A673 (cell line): ENCODE measurements at regions not wholly inside any gene's neighbourhood (a gene's known extent, or its start where the extent isn't known, plus 50 kb on each side); places are given as distances from the start of the nearest gene placed in this dataset.

Source experiments
- BruUV-seq: library from RNA; stranded (reverse); fragments of 400-500 nt; replicated peaks from 2 replicates; lab custom pipeline; 2021; lab: Mats Ljungman, UMichigan
- CTCF ChIA-PET: fragments of 300-600 bp; sonication (Branson Sonifier 250); formaldehyde crosslinking; loops from one replicate; lab custom pipeline; 2022; ENCODE audit warnings: antibody characterized with exemption; lab: Charles Lee
- POLR2A ChIA-PET: fragments of 300-600 bp; sonication (Branson Sonifier 250); formaldehyde crosslinking; loops from one replicate; lab custom pipeline; 2022; ENCODE audit warnings: antibody characterized with exemption; ENCODE audit not compliant: low non-redundant PET; lab: Charles Lee
- DNase-seq: peaks from one replicate; pipeline ENCODE4 v3.0.0-alpha.2; 2015; ENCODE audit warnings: low spot score
- H3K27ac ChIP-seq: fragments of 200-600 bp; sonication (generic); 2 replicates; pipeline ENCODE4 v1.5.1; 2016; ENCODE audit warnings: mixed run types, low read depth, mild to moderate bottlenecking, mixed read lengths, antibody characterized with exemption, low read length; ENCODE audit not compliant: poor library complexity, severe bottlenecking
- H3K27me3 ChIP-seq: fragments of 200-600 bp; sonication (generic); replicated peaks from 2 replicates; pipeline ENCODE4 v1.6.1; 2017; ENCODE audit warnings: mixed run types, low read depth, mild to moderate bottlenecking, mixed read lengths, antibody characterized with exemption, low read length; ENCODE audit not compliant: insufficient read depth, poor library complexity
- H3K36me3 ChIP-seq: fragments of 200-600 bp; sonication (generic); 2 replicates; pipeline ENCODE4 v1.6.1; 2016; ENCODE audit warnings: mixed run types, mild to moderate bottlenecking, mixed read lengths, antibody characterized with exemption, low read length; ENCODE audit not compliant: insufficient read depth, poor library complexity, severe bottlenecking
- H3K4me1 ChIP-seq: fragments of 200-600 bp; sonication (generic); 2 replicates; pipeline ENCODE4 v1.6.1; 2017; ENCODE audit warnings: mixed run types, mild to moderate bottlenecking, mixed read lengths, antibody characterized with exemption, low read length; ENCODE audit not compliant: insufficient read depth, poor library complexity, severe bottlenecking
- H3K4me3 ChIP-seq: fragments of 200-600 bp; sonication (generic); 2 replicates; pipeline ENCODE4 v1.5.1; 2016; ENCODE audit warnings: low read depth, mixed run types, mild to moderate bottlenecking, mixed read lengths, low read length; ENCODE audit not compliant: poor library complexity, severe bottlenecking
- H3K9me3 ChIP-seq: fragments of 200-600 bp; sonication (generic); 2 replicates; pipeline ENCODE4 v1.6.1; 2016; ENCODE audit warnings: mixed run types, low read depth, mild to moderate bottlenecking, mixed read lengths, antibody characterized with exemption, low read length; ENCODE audit not compliant: poor library complexity, severe bottlenecking
- EZH2 ChIP-seq: fragments of 200-600 bp; sonication (generic); IDR thresholded peaks from 2 replicates; pipeline ENCODE4 v1.6.1; 2017; ENCODE audit warnings: borderline replicate concordance, low read depth, mild to moderate bottlenecking, mixed read lengths, antibody characterized with exemption, low read length; ENCODE audit not compliant: poor library complexity, severe bottlenecking
- intact Hi-C: fragments of 100-400 bp; cut with micrococcal nuclease; formaldehyde crosslinking; loops from one replicate; pipeline ENCODE4 v1.10.0; 2022; ENCODE audit not compliant: unreplicated experiment
- TF ChIP-seq, protein P1 (sequence below): fragments of 300-800, 200-600 bp; sonication (generic); conservative IDR thresholded peaks from 2 replicates; pipeline ENCODE4 v1.5.1; 2017; ENCODE audit warnings: low read depth, mild to moderate bottlenecking, antibody characterized with exemption, low read length, moderate library complexity, mixed read lengths

GRCh38 chr21:15255261-15255660 is 190.5 kb upstream of the NRIP1 start:
- Histone ChIP-seq H3K27ac (no peak overlapping the region), H3K4me3 (no peak overlapping the region), H3K4me1 (no peaks in the 10 kb centered on the region), H3K27me3 (no peaks in the 10 kb centered on the region), H3K9me3 (no peaks in the 10 kb centered on the region), H3K36me3 (no peaks in the 10 kb centered on the region)
- ChIA-PET POLR2A (no interaction called here), CTCF (no interaction called here)
- no peak for TF ChIP-seq EZH2
- TF ChIP-seq, protein P1, sequence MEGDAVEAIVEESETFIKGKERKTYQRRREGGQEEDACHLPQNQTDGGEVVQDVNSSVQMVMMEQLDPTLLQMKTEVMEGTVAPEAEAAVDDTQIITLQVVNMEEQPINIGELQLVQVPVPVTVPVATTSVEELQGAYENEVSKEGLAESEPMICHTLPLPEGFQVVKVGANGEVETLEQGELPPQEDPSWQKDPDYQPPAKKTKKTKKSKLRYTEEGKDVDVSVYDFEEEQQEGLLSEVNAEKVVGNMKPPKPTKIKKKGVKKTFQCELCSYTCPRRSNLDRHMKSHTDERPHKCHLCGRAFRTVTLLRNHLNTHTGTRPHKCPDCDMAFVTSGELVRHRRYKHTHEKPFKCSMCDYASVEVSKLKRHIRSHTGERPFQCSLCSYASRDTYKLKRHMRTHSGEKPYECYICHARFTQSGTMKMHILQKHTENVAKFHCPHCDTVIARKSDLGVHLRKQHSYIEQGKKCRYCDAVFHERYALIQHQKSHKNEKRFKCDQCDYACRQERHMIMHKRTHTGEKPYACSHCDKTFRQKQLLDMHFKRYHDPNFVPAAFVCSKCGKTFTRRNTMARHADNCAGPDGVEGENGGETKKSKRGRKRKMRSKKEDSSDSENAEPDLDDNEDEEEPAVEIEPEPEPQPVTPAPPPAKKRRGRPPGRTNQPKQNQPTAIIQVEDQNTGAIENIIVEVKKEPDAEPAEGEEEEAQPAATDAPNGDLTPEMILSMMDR = no peak
- intact Hi-C loops = no loop called here
- peak; percentile 26 for DNase-seq
- no TSS peak for BruUV-seq

DNA sequence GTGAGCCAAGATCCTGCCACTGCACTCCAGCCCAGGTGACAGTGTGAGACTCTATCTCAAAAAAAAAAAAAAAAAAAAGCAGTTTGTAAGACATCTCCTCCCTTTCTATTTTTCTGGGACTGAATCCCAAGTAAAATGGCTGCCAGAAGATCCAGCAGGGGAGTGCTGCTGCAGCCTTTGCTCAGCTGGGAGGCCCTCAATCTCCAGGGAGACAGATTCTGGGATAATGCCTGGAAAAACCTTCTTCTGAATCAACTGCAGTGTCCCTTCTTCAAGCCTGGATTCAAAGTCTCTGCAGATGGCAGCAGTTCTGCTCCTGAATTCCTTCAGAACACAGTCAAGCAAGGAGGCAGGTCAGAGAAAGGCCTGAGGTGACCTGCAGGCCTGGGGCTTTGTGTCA is 191.0 kb upstream of the NRIP1 start:
- no peaks in the 10 kb centered on the region for H3K27me3 ChIP-seq
- no peaks in the 10 kb centered on the region for H3K36me3 ChIP-seq
- no TSS peak for BruUV-seq
- H3K9me3 ChIP-seq = no peaks in the 10 kb centered on the region
- no peaks in the 10 kb centered on the region for H3K4me1 ChIP-seq
- no peak overlapping the region for H3K4me3 ChIP-seq
- ChIA-PET POLR2A (no interaction called here), CTCF (no interaction called here)
- DNase-seq = no peak
- H3K27ac ChIP-seq = no peak overlapping the region
- intact Hi-C loops = no loop called here
- TF ChIP-seq, protein P1 = no peak
- no peak for TF ChIP-seq EZH2

GRCh38 chr21:15256996-15257395 is 192.2 kb upstream of the NRIP1 start:
- Histone ChIP-seq H3K9me3 (no peaks in the 10 kb centered on the region), H3K27ac (no peak overlapping the region), H3K4me1 (no peaks in the 10 kb centered on the region), H3K36me3 (no peaks in the 10 kb centered on the region), H3K4me3 (no peak overlapping the region), H3K27me3 (no peaks in the 10 kb centered on the region)
- CTCF ChIA-PET = no interaction called here
- DNase-seq = no peak
- intact Hi-C loops = no loop called here
- TF ChIP-seq, protein P1 = no peak
- TF ChIP-seq EZH2 = no peak
- BruUV-seq = no TSS peak
- POLR2A ChIA-PET = no interaction called here
